ENCODE measurements at regions not wholly inside any gene's neighbourhood (a gene's known extent, or its start where the extent isn't known, plus 50 kb on each side); places are given as distances from the start of the nearest gene placed in this dataset.
"Not testable (repeated sequence)": the region's sequence is repeated elsewhere in the genome, so short reads cannot be mapped to it uniquely, and the experiment has no call there.

- not testable (repeated sequence) for TF ChIP-seq FOXM1 (IDR thresholded peaks at IDR 0.05; ENCODE audit: borderline replicate concordance); BHLHE40 (IDR thresholded peaks at IDR 0.05; ENCODE audit: borderline replicate concordance); FOXK2 (IDR thresholded peaks at IDR 0.05); PKNOX1 (IDR thresholded peaks at IDR 0.05); FOXA1 (IDR thresholded peaks at IDR 0.05); LEF1 (IDR thresholded peaks at IDR 0.05; ENCODE audit: borderline replicate concordance); SP1 (IDR thresholded peaks at IDR 0.05); NFRKB (IDR thresholded peaks at IDR 0.05)
These were observed 592.8 kb downstream of the CBLN4 start for GRCh38 chr20:55412508-55412907.
